ENCODE measurements at regions not wholly inside any gene's neighbourhood (a gene's known extent, or its start where the extent isn't known, plus 50 kb on each side); places are given as distances from the start of the nearest gene placed in this dataset.

GRCh38 chr22:19640306-19640705, 74.0 kb upstream of the SEPTIN5 start:
- TF ChIP-seq CTCF (IDR thresholded peaks at IDR 0.05), result no peak
- Histone ChIP-seq H3K4me3 (no peak overlapping the region), H3K4me1 (ENCODE audit: low read depth) (no peaks in the 10 kb centered on the region), H3K9me3 (no peaks in the 10 kb centered on the region), H3K36me3 (ENCODE audit: low read depth) (no peaks in the 10 kb centered on the region)
- DNase-seq (no peak), ATAC-seq (no peak)
- intact Hi-C loops (cut with DNase I, micrococcal nuclease), result no loop called here

- no peaks in the 10 kb centered on the region for H3K36me3 ChIP-seq (ENCODE audit: low read depth)
- DNase-seq, result peak in 2 of 3 donors; percentile 20 to 39
- H3K4me3 ChIP-seq, result no peak overlapping the region
- intact Hi-C loops (cut with DNase I, micrococcal nuclease), result no loop called here
- TF ChIP-seq CTCF (IDR thresholded peaks at IDR 0.05), result no peak
- no peaks in the 10 kb centered on the region for H3K4me1 ChIP-seq (ENCODE audit: low read depth)
- H3K9me3 ChIP-seq, result no peaks in the 10 kb centered on the region
- peak; percentile 66 for ATAC-seq
Measured at GRCh38 chr22:19641254-19641982, 72.9 kb upstream of the SEPTIN5 start.

GRCh38 chr22:19641983-19642451, 72.3 kb upstream of the SEPTIN5 start:
- ATAC-seq (no peak), DNase-seq (no peak)
- intact Hi-C loops (cut with DNase I, micrococcal nuclease), result no loop called here
- H3K4me3 ChIP-seq, result no peak overlapping the region
- TF ChIP-seq CTCF (IDR thresholded peaks at IDR 0.05), result no peak
- H3K36me3 ChIP-seq (ENCODE audit: low read depth), result no peaks in the 10 kb centered on the region
- H3K4me1 ChIP-seq (ENCODE audit: low read depth), result no peaks in the 10 kb centered on the region
- H3K9me3 ChIP-seq, result peaks cover 5% of the 10 kb centered on the region

- ATAC-seq, result no peak
- no peaks in the 10 kb centered on the region for H3K4me1 ChIP-seq (ENCODE audit: low read depth)
- H3K9me3 ChIP-seq, result peaks cover 20% of the 10 kb centered on the region
- intact Hi-C loops (cut with DNase I, micrococcal nuclease), result no loop called here
- no peak for TF ChIP-seq CTCF (IDR thresholded peaks at IDR 0.05)
- DNase-seq, result no peak
- H3K4me3 ChIP-seq, result no peak overlapping the region
- no peaks in the 10 kb centered on the region for H3K36me3 ChIP-seq (ENCODE audit: low read depth)
Measured at GRCh38 chr22:19643448-19644313, 70.6 kb upstream of the SEPTIN5 start.

GRCh38 chr22:19644314-19645223, 69.7 kb upstream of the SEPTIN5 start:
- Histone ChIP-seq H3K4me1 (ENCODE audit: low read depth) (no peaks in the 10 kb centered on the region), H3K36me3 (ENCODE audit: low read depth) (no peaks in the 10 kb centered on the region), H3K9me3 (peaks cover 25% of the 10 kb centered on the region), H3K4me3 (no peak overlapping the region)
- no peak for TF ChIP-seq CTCF (IDR thresholded peaks at IDR 0.05)
- ATAC-seq, result no peak
- intact Hi-C loops (cut with DNase I, micrococcal nuclease), result no loop called here
- no peak for DNase-seq
